HG03135 (cell line): ENCODE measurements at regions not wholly inside any gene's neighbourhood (a gene's known extent, or its start where the extent isn't known, plus 50 kb on each side); places are given as distances from the start of the nearest gene placed in this dataset.
"Not testable (repeated sequence)": the region's sequence is repeated elsewhere in the genome, so short reads cannot be mapped to it uniquely, and the experiment has no call there.

Source experiments
- ATAC-seq: cut with Tn5 transposase; IDR thresholded peaks from one replicate; pipeline ENCODE4 v1.9.1; 2021; ENCODE audit warnings: mild to moderate bottlenecking, moderate library complexity; ENCODE audit not compliant: unreplicated experiment

- no peak for ATAC-seq
Measured at GRCh38 chr2:207354462-207354861, 175.3 kb upstream of the CREB1 start.

GRCh38 chr2:207356567-207356966 is 173.2 kb upstream of the CREB1 start:
- no peak for ATAC-seq

- ATAC-seq = no peak
Measured at GRCh38 chr2:207357216-207357615, 172.5 kb upstream of the CREB1 start.

- ATAC-seq = no peak
Measured at GRCh38 chr2:207362716-207363115, 167.0 kb upstream of the CREB1 start.

- no peak for ATAC-seq
Measured at GRCh38 chr2:207363761-207364290, 165.9 kb upstream of the CREB1 start.

- no peak for ATAC-seq
Measured at GRCh38 chr2:207370646-207371045, 159.1 kb upstream of the CREB1 start.

GRCh38 chr2:207371877-207372276 is 157.9 kb upstream of the CREB1 start:
- no peak for ATAC-seq

GRCh38 chr2:207372483-207372882 is 157.3 kb upstream of the CREB1 start:
- no peak for ATAC-seq

GRCh38 chr2:207375207-207375875 is 154.4 kb upstream of the CREB1 start:
- ATAC-seq = no peak

- ATAC-seq = not testable (repeated sequence)
Measured at GRCh38 chr2:207378620-207379019, 151.1 kb upstream of the CREB1 start.

- no peak for ATAC-seq
Measured at GRCh38 chr2:207385076-207385475, 144.7 kb upstream of the CREB1 start.

GRCh38 chr2:207385903-207386302 is 143.9 kb upstream of the CREB1 start:
- no peak for ATAC-seq

GRCh38 chr2:207387001-207387571 is 142.7 kb upstream of the CREB1 start:
- no peak for ATAC-seq

- no peak for ATAC-seq
Measured at GRCh38 chr2:207390302-207391095, 139.3 kb upstream of the CREB1 start.

- ATAC-seq = no peak
Measured at GRCh38 chr2:207394203-207394781, 135.5 kb upstream of the CREB1 start.

GRCh38 chr2:207394812-207395534 is 134.8 kb upstream of the CREB1 start:
- no peak for ATAC-seq

- no peak for ATAC-seq
Measured at GRCh38 chr2:207395535-207396251, 134.1 kb upstream of the CREB1 start.

- ATAC-seq = no peak
Measured at GRCh38 chr2:207397917-207398655, 131.7 kb upstream of the CREB1 start.

GRCh38 chr2:207399301-207399700 is 130.5 kb upstream of the CREB1 start:
- ATAC-seq = no peak
